Esophagus muscularis mucosa (tissue), 4 donors: ENCODE measurements at regions not wholly inside any gene's neighbourhood (a gene's known extent, or its start where the extent isn't known, plus 50 kb on each side); places are given as distances from the start of the nearest gene placed in this dataset.

ENCODE experiments used
- EP300 ChIP-seq: sonication (generic); formaldehyde crosslinking; IDR thresholded peaks from one replicate; pipeline ENCODE4 v1.6.1; 2017; ENCODE audit warnings: antibody characterized with exemption
- POLR2A ChIP-seq: fragments of 450-650 bp; IDR thresholded peaks from one replicate; pipeline ENCODE4 v1.6.1; 2017; ENCODE audit warnings: antibody characterized with exemption, moderate library complexity, mild to moderate bottlenecking, low read depth
- POLR2AphosphoS5 ChIP-seq, 2 donors: sonication (generic); formaldehyde crosslinking; IDR thresholded peaks; one replicate each; pipeline ENCODE4 v1.6.1; 2017; ENCODE audit warnings: antibody characterized with exemption in 2 of 2
- TF ChIP-seq, protein P1 (sequence below), 3 experiments: fragments of 200-600 bp in 2 of 3; fragments of 450-650 bp in 1 of 3; sonication (generic) in 2 of 3; IDR thresholded peaks; one replicate each; pipeline ENCODE4 v1.5.1; 2017 to 2019; ENCODE audit warnings: antibody characterized with exemption in 3 of 3, mild to moderate bottlenecking in 2 of 3, moderate library complexity in 1 of 3

- TF ChIP-seq POLR2AphosphoS5 (IDR thresholded peaks at IDR 0.05) (no peak), POLR2A (no peak), EP300 (no peak)
- TF ChIP-seq, protein P1, sequence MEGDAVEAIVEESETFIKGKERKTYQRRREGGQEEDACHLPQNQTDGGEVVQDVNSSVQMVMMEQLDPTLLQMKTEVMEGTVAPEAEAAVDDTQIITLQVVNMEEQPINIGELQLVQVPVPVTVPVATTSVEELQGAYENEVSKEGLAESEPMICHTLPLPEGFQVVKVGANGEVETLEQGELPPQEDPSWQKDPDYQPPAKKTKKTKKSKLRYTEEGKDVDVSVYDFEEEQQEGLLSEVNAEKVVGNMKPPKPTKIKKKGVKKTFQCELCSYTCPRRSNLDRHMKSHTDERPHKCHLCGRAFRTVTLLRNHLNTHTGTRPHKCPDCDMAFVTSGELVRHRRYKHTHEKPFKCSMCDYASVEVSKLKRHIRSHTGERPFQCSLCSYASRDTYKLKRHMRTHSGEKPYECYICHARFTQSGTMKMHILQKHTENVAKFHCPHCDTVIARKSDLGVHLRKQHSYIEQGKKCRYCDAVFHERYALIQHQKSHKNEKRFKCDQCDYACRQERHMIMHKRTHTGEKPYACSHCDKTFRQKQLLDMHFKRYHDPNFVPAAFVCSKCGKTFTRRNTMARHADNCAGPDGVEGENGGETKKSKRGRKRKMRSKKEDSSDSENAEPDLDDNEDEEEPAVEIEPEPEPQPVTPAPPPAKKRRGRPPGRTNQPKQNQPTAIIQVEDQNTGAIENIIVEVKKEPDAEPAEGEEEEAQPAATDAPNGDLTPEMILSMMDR (IDR thresholded peaks at IDR 0.05) = no peak
Observed at GRCh38 chr5:174239718-174240117, 194.2 kb downstream of the NSG2 start.
